ENCODE measurements at regions not wholly inside any gene's neighbourhood (a gene's known extent, or its start where the extent isn't known, plus 50 kb on each side); places are given as distances from the start of the nearest gene placed in this dataset.

DNA sequence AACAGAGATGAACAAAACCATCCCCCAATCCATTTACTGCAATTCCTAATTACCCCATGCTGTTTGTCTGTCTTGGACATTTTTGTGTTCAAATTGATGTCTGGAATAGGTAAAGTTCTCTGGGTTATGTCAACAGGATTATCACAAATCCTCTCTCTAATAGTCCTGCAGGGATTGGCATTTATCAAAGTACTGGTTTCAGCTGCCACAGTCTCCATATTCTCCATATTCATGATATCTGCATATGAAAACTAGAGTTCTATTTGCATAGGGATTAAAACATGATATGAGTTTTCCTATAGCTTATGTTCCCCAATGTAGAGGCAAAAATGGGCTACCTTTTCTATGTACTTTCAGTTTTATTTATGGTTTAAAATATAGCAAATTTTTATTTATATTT, 355.8 kb downstream of the ADRA2A start:
- no peak for TF ChIP-seq POLR2A (IDR thresholded peaks at IDR 0.05; ENCODE audit: low read depth, low read length)
- no peak for TF ChIP-seq USF2 (IDR thresholded peaks at IDR 0.05; ENCODE audit: low read depth, low read length)
- TF ChIP-seq MXI1 (IDR thresholded peaks at IDR 0.05; ENCODE audit: borderline replicate concordance, low read depth, low read length), result no peak
- no peak for TF ChIP-seq MAFK (IDR thresholded peaks at IDR 0.05; ENCODE audit: low read depth, low read length)
- TF ChIP-seq NFE2L2 (IDR thresholded peaks at IDR 0.05; ENCODE audit: low read depth, low read length), result no peak
- no peak for TF ChIP-seq BHLHE40 (IDR thresholded peaks at IDR 0.05; ENCODE audit: low read depth, low read length)
- no peak for TF ChIP-seq CEBPB (IDR thresholded peaks at IDR 0.05; ENCODE audit: low read depth, low read length)
- TF ChIP-seq SMC3 (IDR thresholded peaks at IDR 0.05; ENCODE audit: low read depth, low read length), result no peak
- TF ChIP-seq FOS (IDR thresholded peaks at IDR 0.05; ENCODE audit: low read depth, low read length), result no peak
- TF ChIP-seq MAZ (IDR thresholded peaks at IDR 0.05; ENCODE audit: borderline replicate concordance, low read depth, low read length), result no peak
- TF ChIP-seq RFX5 (IDR thresholded peaks at IDR 0.05; ENCODE audit: low read depth, low read length), result no peak
- TF ChIP-seq, protein P1, sequence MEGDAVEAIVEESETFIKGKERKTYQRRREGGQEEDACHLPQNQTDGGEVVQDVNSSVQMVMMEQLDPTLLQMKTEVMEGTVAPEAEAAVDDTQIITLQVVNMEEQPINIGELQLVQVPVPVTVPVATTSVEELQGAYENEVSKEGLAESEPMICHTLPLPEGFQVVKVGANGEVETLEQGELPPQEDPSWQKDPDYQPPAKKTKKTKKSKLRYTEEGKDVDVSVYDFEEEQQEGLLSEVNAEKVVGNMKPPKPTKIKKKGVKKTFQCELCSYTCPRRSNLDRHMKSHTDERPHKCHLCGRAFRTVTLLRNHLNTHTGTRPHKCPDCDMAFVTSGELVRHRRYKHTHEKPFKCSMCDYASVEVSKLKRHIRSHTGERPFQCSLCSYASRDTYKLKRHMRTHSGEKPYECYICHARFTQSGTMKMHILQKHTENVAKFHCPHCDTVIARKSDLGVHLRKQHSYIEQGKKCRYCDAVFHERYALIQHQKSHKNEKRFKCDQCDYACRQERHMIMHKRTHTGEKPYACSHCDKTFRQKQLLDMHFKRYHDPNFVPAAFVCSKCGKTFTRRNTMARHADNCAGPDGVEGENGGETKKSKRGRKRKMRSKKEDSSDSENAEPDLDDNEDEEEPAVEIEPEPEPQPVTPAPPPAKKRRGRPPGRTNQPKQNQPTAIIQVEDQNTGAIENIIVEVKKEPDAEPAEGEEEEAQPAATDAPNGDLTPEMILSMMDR (conservative IDR thresholded peaks at IDR 0.05; ENCODE audit: low read depth, low read length), result no peak
- no peak for TF ChIP-seq RAD21 (IDR thresholded peaks at IDR 0.05; ENCODE audit: low read length)
- H3K56ac ChIP-seq (ENCODE audit: extremely low read depth, insufficient read depth, low read length), result no peak overlapping the region
- H3K27me3 ChIP-seq (ENCODE audit: control insufficient read depth, insufficient read depth, low read length), result no peaks in the 10 kb centered on the region
- POLR2A ChIA-PET (ENCODE audit: unreplicated experiment), result no interaction called here
- H3K79me1 ChIP-seq (ENCODE audit: low read depth in 1 of 2, low read length in 2 of 2), result no peaks in the 10 kb centered on the region
- no peak overlapping the region for H4K8ac ChIP-seq (ENCODE audit: low read depth in 2 of 2, low read length in 2 of 2)
- no peak overlapping the region for H2AFZ ChIP-seq (replicated peaks; ENCODE audit: low read length, poor library complexity)
- no peaks in the 10 kb centered on the region for H3K9me1 ChIP-seq (ENCODE audit: insufficient read depth, low read length)
- intact Hi-C loops (cut with micrococcal nuclease), result no loop called here
- CTCF ChIA-PET, result no interaction called here
- H3K9ac ChIP-seq (ENCODE audit: low read depth, low read length), result no peak overlapping the region
- no peak overlapping the region for H2BK120ac ChIP-seq (ENCODE audit: low read depth, low read length)
- no peak overlapping the region for H4K5ac ChIP-seq (ENCODE audit: low read depth, low read length)
- dilution Hi-C loops (cut with HindIII; ENCODE audit: low sequenced_read_pairs, unreplicated experiment), result no loop called here
- DNase-seq, result no peak
- no peak overlapping the region for H2AK5ac ChIP-seq (ENCODE audit: low read depth, low read length)
- no peaks in the 10 kb centered on the region for H4K20me1 ChIP-seq (ENCODE audit: insufficient read depth, low read length)
- no peaks in the 10 kb centered on the region for H3K4me1 ChIP-seq (ENCODE audit: control insufficient read depth, insufficient read depth, low read length)
- H3K36me3 ChIP-seq (ENCODE audit: control insufficient read depth, insufficient read depth, low read length), result no peaks in the 10 kb centered on the region
- H3K9me3 ChIP-seq (ENCODE audit: control insufficient read depth, insufficient read depth, low read length), result peaks cover 2% of the 10 kb centered on the region; the same call in 1 of the 2 replicates
- no peak overlapping the region for H3K4ac ChIP-seq (ENCODE audit: low read depth, low read length)
- no peak overlapping the region for H3K4me2 ChIP-seq (ENCODE audit: low read depth, low read length)
- H4K91ac ChIP-seq (ENCODE audit: insufficient read depth, low read depth, low read length), result no peak overlapping the region
- in situ Hi-C loops (cut with MboI; ENCODE audit: low sequenced_read_pairs), result no loop called here
- no peak overlapping the region for H3K27ac ChIP-seq (ENCODE audit: insufficient read depth, low read length)
- no peak overlapping the region for H2BK20ac ChIP-seq (ENCODE audit: low read depth, low read length)
- H3K4me3 ChIP-seq (ENCODE audit: insufficient read depth, low read depth, low read length), result no peak overlapping the region
- no peak overlapping the region for H2BK15ac ChIP-seq (ENCODE audit: low read depth, low read length)
- no peak for ATAC-seq (ENCODE audit: low read depth)
- H3K18ac ChIP-seq (ENCODE audit: low read depth, low read length), result no peak overlapping the region
- no TSS peak for BruUV-seq (replicated peaks)
- H2BK5ac ChIP-seq (ENCODE audit: low read depth, low read length, poor library complexity, severe bottlenecking), result no peak overlapping the region
- H3K14ac ChIP-seq (replicated peaks; ENCODE audit: low read depth, low read length), result no peak overlapping the region
- no peak overlapping the region for H3K23ac ChIP-seq (ENCODE audit: low read depth, low read length)
- H2AK9ac ChIP-seq (replicated peaks; ENCODE audit: low read depth, low read length, poor library complexity), result no peak overlapping the region
